ENCODE measurements at regions not wholly inside any gene's neighbourhood (a gene's known extent, or its start where the extent isn't known, plus 50 kb on each side); places are given as distances from the start of the nearest gene placed in this dataset.

DNA sequence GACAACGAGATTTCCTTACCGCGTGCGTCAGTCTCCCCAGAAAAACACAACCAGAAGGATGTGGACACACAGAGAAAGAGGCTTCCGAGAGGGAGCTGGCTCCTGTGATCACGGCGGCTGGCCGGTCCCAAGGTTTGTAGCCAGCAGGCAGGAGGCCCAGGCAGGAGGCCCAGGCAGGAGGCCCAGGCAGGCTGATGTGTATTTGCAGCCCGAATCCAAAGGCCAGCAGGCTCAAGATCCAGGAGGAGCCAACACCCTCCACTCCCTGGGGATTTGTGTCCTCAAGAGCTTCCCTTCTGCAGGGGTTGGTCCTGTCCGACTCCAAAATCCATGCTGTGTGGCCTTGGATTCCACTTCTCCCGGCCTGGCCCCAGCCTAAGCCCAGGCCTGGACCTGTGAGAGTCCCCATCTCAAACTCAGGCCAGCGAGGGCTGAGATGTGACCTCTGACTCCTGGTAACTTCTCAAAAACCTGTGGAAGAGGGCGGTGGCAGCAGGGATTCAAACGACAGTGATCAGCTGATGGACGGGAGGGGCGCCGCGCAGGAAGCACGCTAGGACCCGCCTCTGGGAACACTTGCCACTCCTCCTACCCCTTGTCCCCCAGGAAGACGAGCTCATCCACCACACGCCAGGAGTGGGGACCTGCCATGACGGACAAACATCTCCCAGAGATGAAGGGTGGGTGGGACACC lies 75.0 kb upstream of the PPP1R26 start:
- TF ChIP-seq, protein P1, sequence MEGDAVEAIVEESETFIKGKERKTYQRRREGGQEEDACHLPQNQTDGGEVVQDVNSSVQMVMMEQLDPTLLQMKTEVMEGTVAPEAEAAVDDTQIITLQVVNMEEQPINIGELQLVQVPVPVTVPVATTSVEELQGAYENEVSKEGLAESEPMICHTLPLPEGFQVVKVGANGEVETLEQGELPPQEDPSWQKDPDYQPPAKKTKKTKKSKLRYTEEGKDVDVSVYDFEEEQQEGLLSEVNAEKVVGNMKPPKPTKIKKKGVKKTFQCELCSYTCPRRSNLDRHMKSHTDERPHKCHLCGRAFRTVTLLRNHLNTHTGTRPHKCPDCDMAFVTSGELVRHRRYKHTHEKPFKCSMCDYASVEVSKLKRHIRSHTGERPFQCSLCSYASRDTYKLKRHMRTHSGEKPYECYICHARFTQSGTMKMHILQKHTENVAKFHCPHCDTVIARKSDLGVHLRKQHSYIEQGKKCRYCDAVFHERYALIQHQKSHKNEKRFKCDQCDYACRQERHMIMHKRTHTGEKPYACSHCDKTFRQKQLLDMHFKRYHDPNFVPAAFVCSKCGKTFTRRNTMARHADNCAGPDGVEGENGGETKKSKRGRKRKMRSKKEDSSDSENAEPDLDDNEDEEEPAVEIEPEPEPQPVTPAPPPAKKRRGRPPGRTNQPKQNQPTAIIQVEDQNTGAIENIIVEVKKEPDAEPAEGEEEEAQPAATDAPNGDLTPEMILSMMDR (conservative IDR thresholded peaks at IDR 0.05; ENCODE audit: low read length) = no peak
- no peak for TF ChIP-seq EZH2phosphoT487 (IDR thresholded peaks at IDR 0.05; ENCODE audit: borderline replicate concordance)

Data from Loucy (cell line).